HPDE6-E6E7 (cell line): ENCODE measurements at regions not wholly inside any gene's neighbourhood (a gene's known extent, or its start where the extent isn't known, plus 50 kb on each side); places are given as distances from the start of the nearest gene placed in this dataset.

Experiments used
- DNase-seq: peaks from one replicate; pipeline ENCODE4 v3.0.0; 2011; ENCODE audit warnings: missing footprints; ENCODE audit errors: extremely low spot score

DNA sequence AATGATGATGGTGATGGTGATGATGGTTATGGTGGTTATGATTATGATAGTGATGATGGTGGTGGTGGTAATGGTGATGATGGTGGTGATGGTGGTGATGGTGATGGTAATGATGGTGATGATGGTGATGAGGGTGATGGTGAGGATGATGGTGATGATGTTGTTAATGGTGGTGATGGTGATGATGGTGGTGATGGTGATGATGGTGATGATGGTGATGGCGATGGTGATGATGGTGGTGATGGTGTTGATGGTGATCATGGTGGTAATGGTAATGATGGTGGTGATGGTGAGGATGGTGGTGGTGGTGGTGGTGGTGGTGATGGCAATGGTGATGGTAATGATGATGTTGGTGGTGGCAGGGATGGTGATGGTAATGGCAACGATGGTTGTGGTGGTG is 1222.5 kb downstream of the BRD1 start:
- no peak for DNase-seq

DNA sequence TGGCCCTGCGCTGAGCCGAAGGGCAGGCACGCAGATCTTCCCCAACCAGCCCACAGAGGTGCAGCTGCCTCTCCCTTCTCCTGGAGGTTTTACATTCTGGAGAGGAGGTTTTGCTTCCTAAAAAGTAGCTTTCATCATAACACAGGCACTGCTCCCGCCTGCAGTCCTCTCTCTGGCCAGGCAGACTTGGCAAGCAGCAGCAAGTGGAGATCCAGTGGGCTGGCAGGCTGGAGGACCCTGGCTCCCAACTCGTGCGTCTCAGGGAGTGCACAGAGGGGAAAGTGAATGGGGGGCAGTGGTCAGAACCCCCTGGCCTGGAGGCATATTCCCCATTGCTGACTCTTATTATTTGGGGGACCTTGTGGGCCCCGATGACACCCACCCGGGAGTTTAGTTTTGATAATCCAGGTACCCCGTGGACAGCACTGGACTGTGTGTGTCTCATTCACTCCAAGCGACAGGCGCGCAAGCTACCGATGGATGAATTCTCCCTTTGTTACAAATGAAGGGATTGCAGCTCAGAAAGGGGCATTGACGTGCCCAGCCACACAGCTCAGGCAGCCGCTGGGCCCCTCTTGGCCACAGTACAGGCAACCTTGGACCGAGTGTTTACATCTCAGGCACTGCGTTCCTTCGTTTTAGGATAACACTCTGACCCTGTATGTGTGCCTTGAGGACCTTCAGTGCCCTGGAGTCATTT is 1223.9 kb downstream of the BRD1 start:
- DNase-seq: no peak

DNA sequence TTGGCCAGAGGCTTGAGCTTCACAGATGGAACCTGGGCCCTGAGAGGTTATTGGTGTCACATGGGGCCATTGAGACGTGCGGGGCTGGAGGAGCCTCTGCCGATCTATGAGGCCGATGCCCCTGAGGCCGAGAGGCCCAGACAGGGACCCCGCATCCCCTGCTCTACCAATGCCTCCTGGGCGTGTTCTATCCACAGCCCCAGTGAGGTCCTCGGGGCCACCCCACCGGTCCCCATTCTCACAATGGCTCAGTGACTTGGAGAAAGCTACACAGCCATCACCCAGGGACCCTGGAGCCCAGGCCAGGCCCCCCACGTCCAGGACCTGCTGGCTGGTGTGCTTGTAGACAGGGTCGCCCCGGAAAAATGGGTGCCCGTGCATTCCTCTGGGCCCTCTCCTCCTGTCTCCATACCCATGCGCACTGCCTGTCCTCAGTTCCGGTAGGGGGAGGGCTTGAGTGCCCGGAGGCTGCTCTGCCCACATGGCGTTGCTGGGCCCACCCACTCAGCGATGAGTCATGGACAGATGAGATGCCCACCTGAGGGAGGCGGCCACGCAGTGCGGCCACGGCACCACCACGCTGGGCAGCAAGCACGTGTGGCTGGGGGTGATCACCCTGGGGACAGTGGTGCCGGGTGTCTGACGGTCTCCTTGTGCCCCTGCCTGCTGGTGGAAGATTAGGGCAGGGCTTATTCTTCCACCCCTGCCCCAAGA is 1224.7 kb downstream of the BRD1 start:
- DNase-seq: no peak

DNA sequence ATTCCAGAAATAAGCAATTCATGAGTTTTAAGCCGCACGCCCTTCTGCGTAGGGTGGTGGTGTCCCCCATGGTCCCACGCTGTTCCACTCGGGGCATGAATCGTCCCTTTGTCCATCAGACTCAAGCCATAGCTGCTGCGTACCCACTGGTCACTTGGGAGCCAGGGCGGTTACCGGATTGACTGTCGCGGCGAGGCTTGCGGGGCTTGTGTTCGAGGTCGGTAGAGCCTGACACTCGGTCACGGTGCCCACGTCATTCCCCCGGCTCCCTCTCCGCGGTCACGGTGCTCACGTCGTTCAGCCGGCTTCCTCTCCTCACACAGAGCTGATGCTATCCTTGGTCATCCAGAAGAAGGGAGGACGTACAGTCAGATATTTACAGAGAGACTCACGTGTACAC is 1227.0 kb downstream of the BRD1 start:
- no peak for DNase-seq

DNA sequence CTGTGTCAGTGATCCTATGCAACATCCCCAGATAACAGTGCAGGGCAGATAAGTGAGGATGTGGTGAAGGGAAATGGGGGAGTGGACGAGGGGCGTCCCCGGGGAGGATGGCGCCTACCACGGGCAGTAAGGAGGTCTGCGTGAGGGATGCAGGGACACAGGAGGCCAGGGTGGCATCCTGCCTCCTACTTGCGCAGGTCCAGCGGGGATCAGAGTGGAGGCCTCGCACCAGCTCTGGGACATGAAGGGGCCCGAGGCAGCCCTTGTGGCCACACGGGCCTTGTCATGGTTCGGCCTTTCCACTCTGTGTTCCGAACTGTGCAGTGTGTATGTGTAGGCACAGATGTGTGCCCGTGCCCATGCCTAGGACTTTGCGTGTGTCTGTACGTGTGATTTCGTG is 1227.5 kb downstream of the BRD1 start:
- no peak for DNase-seq

DNA sequence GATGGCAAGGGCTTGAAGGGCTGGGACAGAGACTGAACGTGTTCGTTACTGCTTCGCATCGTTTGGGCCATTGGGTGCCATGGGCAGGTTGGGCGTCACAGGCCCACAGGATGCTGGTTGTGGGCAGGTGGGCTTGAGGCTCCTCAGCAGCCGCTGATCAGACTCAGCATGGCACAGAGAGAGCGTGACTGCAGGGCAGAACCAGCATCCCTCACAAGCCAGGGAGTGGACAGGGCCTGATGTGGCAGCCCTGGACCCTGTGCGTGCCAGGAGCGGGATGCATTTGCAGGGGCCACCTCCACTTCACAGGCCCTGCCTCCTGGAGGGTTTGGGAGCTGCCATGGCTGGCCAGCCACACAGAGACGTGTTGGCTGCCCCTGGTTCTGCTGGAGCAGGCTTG is 1228.3 kb downstream of the BRD1 start:
- DNase-seq: no peak

DNA sequence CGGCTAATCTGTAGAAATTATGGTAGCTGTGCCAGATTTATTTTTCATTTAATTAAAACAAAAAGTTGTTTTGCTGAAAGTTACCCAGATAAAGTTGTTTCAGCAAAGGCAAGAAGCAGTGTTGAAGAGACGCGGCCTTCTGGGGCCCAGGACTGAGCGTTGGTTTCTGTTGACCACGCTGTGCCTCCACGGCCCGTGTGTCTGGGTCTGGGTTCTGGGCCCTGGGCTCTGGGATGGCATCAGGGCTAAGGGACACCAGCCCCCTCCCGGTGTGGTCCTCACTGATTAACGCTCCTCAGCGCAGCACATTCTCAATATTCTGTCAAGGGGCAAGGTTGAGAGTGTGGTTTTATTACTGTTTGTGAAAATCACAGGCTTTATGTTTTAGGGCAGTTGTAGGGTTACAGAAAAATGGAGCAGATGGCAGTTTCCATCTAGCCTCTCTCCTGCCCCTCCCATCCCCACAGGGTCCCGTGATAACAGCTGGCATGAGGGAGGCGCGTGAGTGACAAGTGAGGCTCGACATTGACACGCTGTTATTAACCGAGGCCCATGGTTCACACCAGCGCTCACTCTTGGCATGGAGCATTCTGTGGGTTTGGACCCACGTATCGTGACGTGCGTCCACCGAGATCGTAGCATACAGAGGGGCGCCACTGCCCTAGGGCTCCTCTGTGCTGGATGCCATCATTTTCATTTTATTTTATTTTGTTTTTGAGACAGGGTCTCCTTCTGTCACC is 1231.4 kb downstream of the BRD1 start:
- no peak for DNase-seq

DNA sequence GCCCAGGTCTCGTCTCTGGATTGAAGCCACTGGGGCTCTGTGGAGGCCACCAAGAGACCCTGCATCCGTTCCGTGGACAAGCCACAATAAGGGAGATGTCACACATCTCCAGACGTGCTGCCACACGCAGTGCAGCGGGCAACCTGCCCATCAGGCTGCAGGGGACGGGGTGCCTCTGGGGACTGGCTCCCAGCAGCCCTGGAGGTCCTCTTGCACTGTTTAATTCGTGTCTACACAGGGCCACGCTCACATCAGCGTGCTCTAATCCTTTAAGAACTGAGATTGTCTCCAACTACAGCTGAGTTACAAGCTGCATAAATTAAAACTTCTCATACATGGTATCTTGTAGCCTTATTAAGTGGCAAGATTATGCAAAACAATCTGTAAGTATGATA is 1232.2 kb downstream of the BRD1 start:
- DNase-seq: no peak

DNA sequence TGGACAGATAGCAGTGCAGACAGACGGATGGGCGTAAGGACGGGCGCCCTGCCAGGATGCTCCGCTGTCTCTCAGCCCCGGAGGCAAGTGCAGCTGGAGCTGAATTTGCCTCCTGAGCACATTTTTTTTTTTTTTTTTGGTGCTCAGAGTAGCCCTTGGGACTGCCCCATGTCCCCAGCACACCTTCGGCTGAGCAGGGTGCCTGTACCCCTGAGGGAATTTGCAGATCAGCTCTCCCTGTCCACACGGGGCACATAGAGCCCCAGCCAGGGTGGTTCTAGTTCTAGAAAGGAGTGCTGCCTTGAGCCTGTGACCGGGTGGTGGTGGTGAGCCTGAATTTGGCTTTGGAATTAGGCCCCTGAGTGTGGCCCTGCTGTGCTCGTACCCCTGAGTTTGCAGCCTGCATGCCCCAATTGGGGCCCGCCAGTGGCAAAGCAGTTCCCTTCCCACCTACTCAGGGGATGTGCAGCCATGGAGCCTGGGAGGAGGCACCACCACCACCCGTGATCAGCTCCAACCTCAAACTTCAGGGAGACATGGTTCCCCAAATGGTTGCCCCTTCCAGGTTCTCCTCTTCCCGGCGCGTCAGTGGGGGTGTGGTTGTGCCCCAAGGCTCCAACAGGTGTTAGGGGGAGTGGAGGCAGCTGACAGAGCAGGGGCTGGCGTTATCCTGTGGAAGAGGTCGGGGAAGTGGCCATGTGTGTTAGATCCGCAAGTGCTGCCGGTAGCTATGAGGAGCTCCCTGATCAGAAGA is 1232.7 kb downstream of the BRD1 start:
- no peak for DNase-seq

DNA sequence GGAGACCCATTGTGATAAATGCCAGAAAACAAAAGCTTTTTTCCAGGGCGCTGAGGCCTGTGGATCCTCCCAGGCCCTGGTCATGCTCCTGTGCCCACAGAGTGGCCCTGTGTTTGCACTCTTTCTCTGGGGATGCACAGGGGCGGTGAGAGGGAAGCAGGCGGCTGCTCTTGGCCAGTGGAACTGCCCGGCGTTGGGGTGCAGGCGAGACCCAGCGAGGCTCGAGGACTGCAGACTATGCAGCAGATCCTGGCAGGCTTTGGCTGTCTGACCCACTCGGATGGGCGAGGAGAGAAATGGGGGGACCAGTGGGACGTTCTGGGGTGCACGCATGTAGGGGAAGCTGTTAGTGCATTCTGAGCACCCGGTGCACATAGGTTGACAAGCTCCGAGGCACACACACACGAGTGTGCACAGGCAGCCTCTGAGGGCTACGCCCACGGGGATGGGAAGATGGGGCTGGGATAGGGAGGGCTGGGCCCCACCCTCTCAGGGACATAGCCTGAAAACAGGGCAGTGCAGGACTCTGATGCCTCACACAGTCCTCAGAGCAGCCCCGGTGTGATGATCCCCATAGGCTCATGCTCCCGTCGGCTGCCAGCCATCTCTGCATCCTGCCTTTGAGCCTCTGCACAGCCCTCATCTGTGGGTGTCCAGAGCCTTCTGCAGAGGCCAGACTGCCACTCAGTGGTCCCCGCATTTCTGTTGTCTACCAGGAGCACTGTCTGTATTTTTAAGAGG is 1233.5 kb downstream of the BRD1 start:
- no peak for DNase-seq

DNA sequence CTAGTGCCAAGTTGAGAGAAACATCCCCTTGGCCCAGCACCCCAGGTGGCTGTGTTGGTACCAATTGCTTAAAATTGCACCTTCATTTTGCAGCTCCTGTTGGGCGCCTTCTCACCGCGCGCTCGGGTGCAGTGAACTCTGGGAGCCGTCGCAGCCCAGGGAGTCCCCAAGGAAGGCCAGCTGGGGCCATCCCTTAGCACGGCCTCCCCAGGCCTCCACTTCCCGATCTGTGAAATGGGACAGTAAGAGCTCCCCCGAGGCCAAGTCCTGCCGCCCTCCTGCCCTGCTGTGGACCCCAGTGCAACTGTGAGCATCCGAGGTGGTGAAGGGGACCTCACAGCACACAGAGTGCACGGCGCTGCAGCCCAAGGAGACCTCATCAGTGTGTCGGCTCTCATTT is 1234.1 kb downstream of the BRD1 start:
- no peak for DNase-seq

DNA sequence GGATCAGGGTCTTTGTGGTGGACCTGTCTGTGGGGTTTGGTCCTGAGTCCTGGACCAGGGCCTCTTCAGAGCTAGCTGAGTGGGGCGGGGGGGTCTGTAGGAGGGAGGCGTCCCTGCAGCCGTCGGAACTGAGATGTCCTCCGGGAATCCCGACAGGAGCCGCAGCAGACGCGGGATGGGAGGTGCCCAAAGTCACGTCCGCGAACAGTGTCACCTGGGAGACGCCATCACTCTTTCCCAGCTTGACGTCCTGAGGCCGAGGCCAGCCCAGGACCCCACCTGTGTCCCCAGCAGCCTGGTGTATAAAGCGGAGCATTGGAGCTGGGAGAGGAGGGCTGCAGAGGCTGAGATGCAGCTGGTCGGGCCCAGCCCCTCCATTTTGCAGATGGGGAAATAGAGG is 1234.7 kb downstream of the BRD1 start:
- DNase-seq: no peak

DNA sequence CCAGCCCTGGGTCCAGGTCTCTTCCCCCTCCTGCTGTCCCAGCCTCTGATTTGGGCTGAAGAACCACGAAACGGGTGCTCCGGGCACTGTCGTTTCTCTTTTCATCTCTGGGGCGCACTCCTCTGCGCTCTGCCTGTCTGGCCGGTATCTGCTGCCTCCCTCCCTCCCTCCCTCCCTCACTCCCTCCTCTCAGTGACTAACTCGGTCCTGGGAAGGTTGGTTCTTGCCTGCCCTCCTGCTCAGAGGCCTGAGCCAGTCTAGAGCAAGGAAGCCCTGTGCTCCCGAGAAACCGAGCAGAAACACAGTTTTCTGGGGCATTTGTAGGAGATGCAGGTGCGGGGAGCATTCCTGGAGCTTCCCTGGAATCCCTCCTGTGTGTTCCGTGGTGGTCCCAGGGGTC is 1235.2 kb downstream of the BRD1 start:
- no peak for DNase-seq

DNA sequence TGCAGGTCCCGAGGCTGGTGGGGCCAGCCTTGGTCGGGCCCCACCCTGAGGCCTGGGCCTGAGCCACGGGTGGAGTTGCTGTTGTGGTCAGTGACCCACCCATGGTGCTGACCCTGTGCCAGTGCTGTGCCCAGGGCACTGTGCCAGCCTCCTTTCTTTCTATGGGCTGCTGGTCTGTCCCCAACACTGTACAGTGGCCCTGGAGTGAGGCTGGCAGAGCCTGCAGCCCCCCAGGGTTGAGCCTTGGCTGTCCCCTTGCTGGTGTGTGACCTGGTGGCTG is 1235.7 kb downstream of the BRD1 start:
- no peak for DNase-seq

DNA sequence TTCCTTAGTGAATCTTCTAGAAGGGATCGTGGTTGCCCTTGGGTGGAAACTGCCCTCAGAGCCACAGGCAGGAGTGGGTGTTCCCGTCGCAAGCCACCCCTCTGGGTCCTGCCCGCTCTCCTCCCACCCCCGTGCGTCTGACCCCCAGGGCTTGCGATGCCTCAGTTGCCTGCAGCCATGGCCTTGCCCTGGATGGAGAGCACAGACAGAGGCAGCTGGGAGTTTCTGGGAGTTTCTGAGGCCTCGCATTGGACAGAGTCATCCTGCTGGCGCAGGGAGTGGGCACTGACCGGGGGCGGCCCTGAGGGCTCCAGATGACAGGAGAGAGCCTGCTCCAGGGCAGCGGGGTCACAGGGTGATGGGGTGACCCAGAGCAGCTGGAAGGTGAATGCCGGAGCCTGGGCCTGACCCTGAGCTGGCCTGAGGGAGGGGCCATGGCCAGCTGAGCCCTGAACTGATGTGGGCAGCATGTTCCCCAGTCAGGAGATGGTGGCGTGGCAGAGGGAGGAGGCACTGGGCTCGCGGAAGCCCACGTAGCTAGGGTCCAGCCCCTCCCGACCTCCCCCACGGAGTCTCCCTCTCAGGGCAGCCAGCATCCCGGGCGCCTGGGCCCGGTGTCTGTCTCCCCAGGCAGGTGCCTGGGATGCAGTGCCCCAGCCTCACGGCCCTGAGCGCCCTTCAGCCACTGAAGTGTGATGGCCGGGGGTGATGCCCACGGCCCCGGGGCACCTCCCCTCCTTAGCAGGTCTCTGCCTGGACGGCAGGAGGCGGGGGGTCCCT is 1236.2 kb downstream of the BRD1 start:
- no peak for DNase-seq

DNA sequence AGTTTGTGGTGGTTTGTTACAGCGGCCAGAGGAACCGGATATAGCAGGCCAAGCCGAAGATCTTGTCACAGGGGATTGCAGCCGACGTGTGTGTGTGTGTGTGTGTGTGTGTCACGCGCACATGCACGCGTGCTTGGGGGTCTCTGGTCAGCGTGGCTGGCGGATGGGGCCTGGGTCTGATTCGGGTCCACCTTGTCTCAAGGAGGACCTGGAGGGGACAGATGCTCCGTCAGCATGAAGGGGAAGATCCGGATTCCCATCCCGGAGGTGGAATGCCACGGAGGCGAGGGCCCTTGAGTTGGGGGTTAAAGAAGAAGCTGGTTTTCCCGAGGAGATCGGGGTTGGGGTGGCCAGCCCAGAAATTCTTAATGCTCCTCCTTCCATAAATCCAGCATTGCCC is 1237.8 kb downstream of the BRD1 start:
- no peak for DNase-seq

DNA sequence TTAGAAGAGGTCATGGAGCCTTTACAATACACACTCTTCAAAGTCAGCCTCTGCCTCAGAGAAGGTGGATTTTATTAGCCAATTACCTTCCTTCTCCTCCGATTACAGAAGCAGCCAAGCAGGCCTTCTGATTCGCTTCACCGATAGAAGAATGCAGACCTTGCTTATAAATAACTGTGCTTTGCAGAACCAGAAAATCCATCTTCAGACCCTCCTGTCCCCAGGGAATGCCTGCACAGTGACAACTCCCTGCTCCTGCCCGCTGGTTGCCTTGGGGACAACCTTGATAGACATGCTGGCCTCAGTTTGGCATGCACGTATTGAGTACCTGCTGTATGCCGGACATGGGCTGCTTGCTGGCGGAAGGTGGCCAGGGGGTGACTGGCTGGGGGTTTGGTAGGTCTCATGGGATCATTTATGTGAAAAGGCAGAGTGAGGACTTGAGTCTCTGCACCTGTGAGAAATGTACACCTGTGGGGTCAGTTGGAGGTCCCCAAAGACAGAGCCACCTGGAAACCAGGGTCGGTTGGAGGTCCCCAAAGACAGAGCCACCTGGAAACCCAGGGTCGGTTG is 1238.7 kb downstream of the BRD1 start:
- DNase-seq: no peak

DNA sequence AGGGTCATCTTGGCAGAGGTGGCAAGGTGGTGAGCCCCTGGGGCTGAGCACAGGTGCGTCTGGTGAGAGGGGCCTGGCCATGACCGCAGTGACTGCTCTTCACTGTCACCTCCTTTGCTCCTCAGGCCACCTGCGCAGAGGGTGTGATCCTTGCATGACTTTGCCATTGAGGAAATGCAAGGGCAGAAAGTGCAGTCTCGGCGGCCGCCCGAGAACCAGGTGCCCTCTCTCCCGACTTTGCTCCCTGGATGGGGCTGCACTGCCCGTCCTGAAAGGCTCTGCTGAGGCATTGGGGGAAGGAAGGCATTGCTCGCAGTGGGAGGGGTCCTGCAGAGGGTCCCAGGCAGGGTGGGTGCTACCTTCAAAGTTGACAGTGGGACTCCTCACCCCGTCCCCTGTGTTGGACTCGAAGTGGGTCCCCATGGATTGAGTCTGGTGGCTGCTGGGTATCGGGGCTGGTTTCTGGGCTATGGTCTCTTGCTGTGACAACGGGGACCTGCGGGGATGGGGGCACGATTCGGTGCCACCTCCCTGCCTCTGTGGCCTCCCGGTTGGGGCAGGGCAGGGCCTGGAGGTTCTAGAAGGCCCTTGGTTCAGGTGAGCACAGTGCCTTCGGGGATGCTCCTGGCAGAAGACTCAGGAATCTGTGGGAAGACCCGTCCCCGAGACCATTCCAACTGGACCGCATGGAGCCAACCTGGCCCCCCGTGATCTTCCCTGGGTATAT is 1239.4 kb downstream of the BRD1 start:
- no peak for DNase-seq

DNA sequence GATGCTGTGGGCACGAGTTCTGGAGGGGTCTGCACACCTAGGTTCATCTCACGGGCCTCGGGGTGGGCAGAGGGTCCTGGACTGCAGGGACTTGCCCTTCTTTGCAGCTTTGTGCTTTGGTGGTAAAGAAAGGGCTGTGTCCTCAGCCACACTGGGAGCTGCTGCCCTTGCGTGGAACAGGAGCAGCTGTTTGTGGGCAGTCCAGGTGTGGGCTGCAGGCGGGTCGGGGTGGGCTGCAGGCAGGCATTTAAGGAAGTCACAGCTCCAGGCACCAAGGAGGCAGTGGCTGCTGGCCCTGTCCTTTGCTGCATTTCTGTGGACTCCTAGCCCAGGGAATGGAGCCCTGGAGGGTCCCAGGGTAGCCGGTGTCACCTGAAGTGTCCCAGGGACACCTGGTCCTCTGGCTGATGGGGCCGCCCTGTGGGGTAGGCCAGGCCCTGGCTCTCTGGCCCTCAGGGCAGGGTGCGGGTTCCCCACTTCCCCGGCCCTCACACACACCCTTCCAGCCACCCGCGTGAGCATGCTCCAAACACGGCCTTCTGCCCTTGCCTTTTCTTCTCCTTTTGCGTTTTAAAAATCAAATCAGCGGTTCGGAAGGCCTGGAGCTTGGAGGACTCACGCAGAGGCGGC is 1240.3 kb downstream of the BRD1 start:
- no peak for DNase-seq

DNA sequence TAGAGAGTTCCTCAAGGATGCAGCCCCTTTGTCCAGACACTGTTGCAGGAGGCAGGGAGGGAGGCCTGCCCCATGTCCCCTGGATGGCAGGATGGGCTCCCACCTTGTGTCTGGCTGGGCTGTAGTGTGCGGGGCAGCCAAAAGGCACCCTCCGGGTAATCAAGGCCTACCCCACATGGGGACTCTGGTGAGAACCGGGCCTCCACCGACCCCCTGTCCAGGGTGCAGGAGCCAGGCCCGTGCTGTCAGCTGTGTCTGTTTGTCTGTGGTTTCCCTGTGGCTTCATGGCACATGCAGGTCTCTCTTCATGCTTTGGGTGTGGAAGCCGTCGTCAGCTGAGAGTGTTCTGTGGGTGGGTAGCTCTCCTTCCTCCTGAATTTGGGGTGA is 1240.9 kb downstream of the BRD1 start:
- no peak for DNase-seq
